VCaP (cell line): ENCODE measurements at regions not wholly inside any gene's neighbourhood (a gene's known extent, or its start where the extent isn't known, plus 50 kb on each side); places are given as distances from the start of the nearest gene placed in this dataset.

Source experiments
- H3K27ac ChIP-seq: fragments of 450-650 bp; 2 replicates; pipeline ENCODE4 v1.5.1; 2017
- CTCF ChIP-seq: fragments of 450-650 bp; conservative IDR thresholded peaks from 2 replicates; pipeline ENCODE4 v1.5.1; 2017; ENCODE audit warnings: mild to moderate bottlenecking, moderate library complexity

GRCh38 chr7:159229683-159230475, 85.2 kb upstream of the VIPR2 start:
- TF ChIP-seq CTCF = no peak
- H3K27ac ChIP-seq = no peak overlapping the region

GRCh38 chr7:159227433-159227832, 82.8 kb upstream of the VIPR2 start:
- TF ChIP-seq CTCF = no peak
- no peak overlapping the region for H3K27ac ChIP-seq

- no peak for TF ChIP-seq CTCF
- no peak overlapping the region for H3K27ac ChIP-seq
Measured at GRCh38 chr7:159226011-159226702, 81.5 kb upstream of the VIPR2 start.

- TF ChIP-seq CTCF = no peak
- peak overlapping the region; percentile 20; the same call in 1 of the 2 replicates for H3K27ac ChIP-seq
Measured at GRCh38 chr7:159218607-159219006, 73.9 kb upstream of the VIPR2 start.

- TF ChIP-seq CTCF = no peak
- H3K27ac ChIP-seq = peak overlapping the region; percentile 20; the same call in 1 of the 2 replicates
Measured at GRCh38 chr7:159218170-159218569, 73.5 kb upstream of the VIPR2 start.

- no peak for TF ChIP-seq CTCF
- H3K27ac ChIP-seq = no peak overlapping the region
Measured at GRCh38 chr7:159215076-159215475, 70.4 kb upstream of the VIPR2 start.

GRCh38 chr7:159213253-159213652, 68.6 kb upstream of the VIPR2 start:
- TF ChIP-seq CTCF = no peak

More at GRCh38 chr7:159213253-159213652, 68.6 kb upstream of the VIPR2 start:
- H3K27ac ChIP-seq = no peak overlapping the region
